ENCODE measurements at regions not wholly inside any gene's neighbourhood (a gene's known extent, or its start where the extent isn't known, plus 50 kb on each side); places are given as distances from the start of the nearest gene placed in this dataset.
A peak's percentile ranks its signal among the peaks of the same experiment; 100 is the strongest.
"Not testable (repeated sequence)": the region's sequence is repeated elsewhere in the genome, so short reads cannot be mapped to it uniquely, and the experiment has no call there.

GRCh38 chr6:28809947-28810658, 113.7 kb downstream of the TRIM27 start:
- no peak for DNase-seq

DNA sequence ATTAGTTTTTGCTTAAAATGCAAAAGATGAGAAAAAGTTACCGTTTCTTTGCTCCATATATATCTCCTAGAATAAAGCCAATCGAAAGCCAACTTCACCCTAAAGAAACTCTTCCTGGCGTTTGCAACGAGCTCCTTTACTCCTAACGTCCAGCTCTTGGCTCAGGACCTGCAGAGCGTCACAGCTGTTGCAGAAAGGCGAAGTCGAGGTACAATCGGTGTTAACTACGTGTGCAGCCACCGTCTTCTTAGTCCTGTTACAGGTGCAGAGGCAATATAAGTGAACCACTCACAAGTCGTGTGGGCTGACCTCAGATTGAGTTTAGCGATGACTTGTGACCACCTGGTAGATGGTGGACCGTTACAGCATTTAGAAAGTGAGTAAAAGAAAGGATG, 113.1 kb downstream of the TRIM27 start:
- DNase-seq, result no peak

GRCh38 chr6:28811873-28812272, 111.9 kb downstream of the TRIM27 start:
- DNase-seq, result no peak

- DNase-seq, result no peak
These were observed 110.8 kb downstream of the TRIM27 start for GRCh38 chr6:28812778-28813569.

- no peak for DNase-seq
These were observed 109.5 kb downstream of the TRIM27 start for GRCh38 chr6:28814032-28814976.

DNA sequence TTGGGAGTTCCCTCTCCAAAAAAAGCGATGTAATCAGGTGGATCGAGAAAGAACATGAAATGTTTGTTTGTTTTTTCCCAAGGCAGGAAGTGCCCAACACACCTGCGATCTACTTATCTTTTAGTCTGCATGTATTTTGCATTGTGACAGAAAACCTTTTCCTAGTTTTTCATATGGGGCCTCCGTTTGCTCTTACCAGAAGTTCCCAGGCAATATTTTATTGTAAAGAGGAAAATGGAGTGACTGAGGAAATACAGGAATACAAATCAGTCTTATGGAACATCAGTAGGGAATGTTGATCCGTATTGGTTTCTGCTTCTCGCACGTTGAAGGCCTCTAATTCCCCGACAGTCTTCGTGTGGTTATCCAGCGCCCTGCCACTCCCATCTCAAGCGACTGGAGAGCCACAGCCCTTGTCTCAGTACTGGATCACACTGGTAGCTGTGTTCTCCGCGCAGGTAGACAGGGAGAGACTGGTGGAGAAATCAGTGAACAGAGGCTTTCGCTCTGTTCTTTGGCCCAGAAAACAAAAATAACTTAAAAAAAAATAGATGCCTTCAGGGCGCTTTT, 107.4 kb downstream of the TRIM27 start:
- no peak for DNase-seq

DNA sequence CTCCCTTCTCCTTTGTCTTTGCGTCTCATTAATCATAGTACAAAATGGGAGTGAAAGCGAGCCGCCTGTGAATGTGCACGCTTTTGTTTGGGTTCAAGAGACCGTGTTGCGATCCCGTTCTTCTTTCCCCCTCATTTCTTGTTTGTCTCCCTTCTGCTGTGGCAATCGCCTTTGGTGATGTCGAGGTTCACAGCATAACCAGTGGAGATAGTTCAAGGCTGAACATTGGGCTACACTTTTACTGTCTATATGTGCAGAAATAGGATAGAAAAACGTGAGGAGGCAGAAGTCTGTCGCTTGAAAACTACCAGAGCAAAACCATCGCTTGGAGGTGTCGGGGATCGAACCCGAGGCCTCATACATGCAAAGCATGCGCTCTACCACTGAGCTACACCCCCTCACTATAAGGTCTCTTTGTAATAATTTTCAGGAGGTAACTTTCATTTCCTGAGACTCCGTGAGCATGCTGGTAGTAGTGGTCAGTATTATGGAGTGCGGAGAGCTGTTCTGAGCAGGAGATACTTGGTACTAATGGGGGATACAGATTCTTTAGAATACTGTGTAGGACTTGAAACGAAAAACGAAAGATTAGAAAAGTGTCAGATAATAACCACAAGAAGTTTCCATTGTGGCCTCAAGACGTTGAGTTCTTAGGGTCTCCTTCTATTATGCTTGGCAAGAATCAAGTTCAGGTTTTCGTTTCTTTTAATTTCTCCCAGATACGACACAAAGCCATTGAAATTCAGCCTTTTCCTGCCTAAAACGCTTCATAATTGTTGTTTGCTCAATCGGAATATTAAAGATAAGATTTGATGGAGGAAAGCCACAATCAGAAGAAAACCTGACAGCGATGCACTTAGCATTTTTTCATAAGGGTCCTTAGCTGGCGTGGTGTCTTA, 106.6 kb downstream of the TRIM27 start:
- no peak for DNase-seq

DNA sequence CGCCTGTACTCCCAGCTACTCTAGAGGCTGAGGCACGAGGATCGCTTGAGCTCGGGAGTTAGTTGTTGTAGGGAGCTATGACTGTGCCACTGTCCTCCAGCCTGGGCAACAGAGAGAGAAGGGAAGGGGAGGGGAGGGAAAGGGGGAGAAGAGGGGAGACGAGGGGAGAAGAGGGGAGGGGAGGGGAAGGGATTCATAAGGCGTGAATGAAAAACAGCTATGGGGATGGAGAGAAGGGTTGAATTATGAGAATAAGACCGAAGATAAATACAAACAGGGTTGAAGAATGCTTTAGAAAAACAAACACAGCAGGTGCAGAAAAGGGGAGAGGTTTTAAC, 106.0 kb downstream of the TRIM27 start:
- no peak for DNase-seq

- no peak for DNase-seq
These were observed 98.7 kb downstream of the TRIM27 start for GRCh38 chr6:28824793-28825731.

DNA sequence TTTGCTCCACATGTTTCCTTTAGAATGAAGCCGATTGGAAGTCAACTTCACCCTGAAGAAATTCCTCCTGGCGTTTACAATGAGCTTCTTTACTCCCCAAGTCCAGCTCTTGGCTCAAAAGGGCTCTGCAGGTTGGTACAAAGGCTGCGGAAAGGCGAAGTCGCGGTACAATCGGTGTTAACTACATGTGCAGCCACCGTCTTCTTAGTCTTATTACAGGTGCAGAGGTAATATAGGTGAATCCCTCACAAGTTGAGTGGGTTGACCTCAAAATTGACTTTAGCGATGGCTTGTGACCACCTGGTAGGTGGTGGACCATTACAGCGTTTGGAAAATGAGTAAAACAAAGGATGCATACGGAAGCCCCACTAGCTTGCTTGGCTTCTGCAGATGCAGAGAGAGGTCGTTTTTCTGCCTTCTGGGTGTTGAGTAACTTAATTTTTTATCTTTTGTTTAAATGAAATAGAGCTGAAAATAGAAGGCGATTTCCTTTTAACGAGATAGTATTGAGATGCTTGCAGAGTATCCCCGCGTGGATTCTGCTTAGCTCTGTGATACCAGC, 98.0 kb downstream of the TRIM27 start:
- no peak for DNase-seq

DNA sequence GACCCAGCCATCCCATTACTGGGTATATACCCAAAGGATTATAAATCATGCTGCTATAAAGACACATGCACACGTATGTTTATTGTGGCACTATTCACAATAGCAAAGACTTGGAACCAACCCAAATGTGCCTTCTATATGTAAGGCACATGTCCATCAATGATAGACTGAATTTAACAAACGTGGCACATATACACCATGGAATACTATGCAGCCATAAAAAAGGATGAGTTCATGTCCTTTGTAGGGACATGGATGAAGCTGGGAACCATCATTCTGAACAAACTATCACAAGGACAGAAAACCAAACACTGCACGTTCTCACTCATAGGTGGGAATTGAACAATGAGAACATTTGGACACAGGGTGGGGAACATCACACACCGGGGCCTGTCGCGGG, 92.1 kb downstream of the TRIM27 start:
- not testable (repeated sequence) for DNase-seq

- not testable (repeated sequence) for DNase-seq
These were observed 87.1 kb downstream of the TRIM27 start for GRCh38 chr6:28836703-28837102.

DNA sequence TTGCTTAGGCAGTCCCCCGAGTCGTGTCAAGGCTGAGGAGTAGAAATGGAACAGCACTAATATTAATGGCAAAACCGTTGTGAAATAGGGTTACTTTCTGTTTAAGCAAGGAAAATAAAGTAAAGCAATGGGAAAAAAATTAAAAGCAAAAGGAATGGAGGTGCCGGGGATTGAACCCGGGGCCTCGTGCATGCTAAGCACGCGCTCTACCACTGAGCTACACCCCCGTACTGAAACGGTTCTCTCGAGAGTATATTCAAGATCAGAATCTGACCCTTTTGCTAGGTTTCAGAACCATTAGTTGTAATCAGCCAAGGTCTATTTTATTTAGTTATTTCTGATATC, 85.5 kb downstream of the TRIM27 start:
- DNase-seq, result peak; percentile 73

GRCh38 chr6:28838634-28839442, 84.9 kb downstream of the TRIM27 start:
- DNase-seq, result peak; percentile 84

GRCh38 chr6:28839443-28840120, 84.2 kb downstream of the TRIM27 start:
- no peak for DNase-seq

- DNase-seq, result no peak
These were observed 82.5 kb downstream of the TRIM27 start for GRCh38 chr6:28841290-28841689.

GRCh38 chr6:28848756-28849155, 75.0 kb downstream of the TRIM27 start:
- peak; percentile 63 for DNase-seq
